IMR-90 (cell line): ENCODE measurements at regions not wholly inside any gene's neighbourhood (a gene's known extent, or its start where the extent isn't known, plus 50 kb on each side); places are given as distances from the start of the nearest gene placed in this dataset.

Experiments
- ATAC-seq: fragments of 200-7000 bp; cut with Tn5 transposase; 2 replicates; pipeline ENCODE4 v1.9.1; 2020; ENCODE audit warnings: low read depth, mild to moderate bottlenecking, moderate library complexity
- BruUV-seq: library from RNA; stranded (reverse); fragments of 400-500 nt; replicated peaks from 2 replicates; lab custom pipeline; 2021; lab: Mats Ljungman, UMichigan
- CTCF ChIA-PET: fragments of 300-600 bp; formaldehyde crosslinking; extraction: SDS; loops from one replicate; lab custom pipeline; 2021; ENCODE audit warnings: antibody characterized with exemption; lab: Yijun Ruan, JAX
- POLR2A ChIA-PET: fragments of 300-600 bp; sonication (Branson Sonifier 250); formaldehyde crosslinking; loops from one replicate; lab custom pipeline; 2022; ENCODE audit warnings: antibody characterized with exemption; ENCODE audit not compliant: unreplicated experiment; lab: Charles Lee
- DNase-seq: peaks from one replicate; pipeline ENCODE4 v3.0.0; 2013
- H2AFZ ChIP-seq: replicated peaks from 2 replicates; pipeline ENCODE3; 2013; ENCODE audit warnings: low read length, mild to moderate bottlenecking; ENCODE audit not compliant: poor library complexity
- H2AK5ac ChIP-seq: 2 replicates; pipeline ENCODE4 v1.6.1; 2013; ENCODE audit warnings: low read depth, low read length, inconsistent platforms
- H2AK9ac ChIP-seq: replicated peaks from 2 replicates; pipeline ENCODE3; 2013; ENCODE audit warnings: mild to moderate bottlenecking, low read depth, low read length, moderate library complexity; ENCODE audit not compliant: poor library complexity
- H2BK120ac ChIP-seq: 2 replicates; pipeline ENCODE4 v1.6.1; 2013; ENCODE audit warnings: low read depth, low read length, inconsistent platforms
- H2BK15ac ChIP-seq: 3 replicates; pipeline ENCODE4 v1.6.1; 2013; ENCODE audit warnings: low read depth, low read length, inconsistent platforms
- H2BK20ac ChIP-seq: 2 replicates; pipeline ENCODE4 v1.6.1; 2013; ENCODE audit warnings: low read depth, mild to moderate bottlenecking, inconsistent platforms, low read length, moderate library complexity
- H2BK5ac ChIP-seq: 2 replicates; pipeline ENCODE4 v1.6.1; 2013; ENCODE audit warnings: mild to moderate bottlenecking, low read depth, low read length, inconsistent platforms; ENCODE audit not compliant: poor library complexity, severe bottlenecking
- H3K14ac ChIP-seq: replicated peaks from 2 replicates; pipeline ENCODE4 v1.6.1; 2013; ENCODE audit warnings: low read depth, low read length, inconsistent platforms
- H3K18ac ChIP-seq: 2 replicates; pipeline ENCODE4 v1.6.1; 2013; ENCODE audit warnings: low read depth, low read length, control low read depth
- H3K23ac ChIP-seq: 2 replicates; pipeline ENCODE4 v1.6.1; 2013; ENCODE audit warnings: low read depth, low read length, inconsistent platforms
- H3K27ac ChIP-seq: 2 replicates; pipeline ENCODE4 v1.5.1; 2013; ENCODE audit warnings: mild to moderate bottlenecking, control low read depth, low read length; ENCODE audit not compliant: insufficient read depth
- H3K27me3 ChIP-seq: 2 replicates; pipeline ENCODE4 v1.6.1; 2013; ENCODE audit warnings: low read length; ENCODE audit not compliant: control insufficient read depth, insufficient read depth
- H3K36me3 ChIP-seq: 2 replicates; pipeline ENCODE4 v1.6.1; 2013; ENCODE audit warnings: low read length, mixed read lengths; ENCODE audit not compliant: control insufficient read depth, insufficient read depth
- H3K4ac ChIP-seq: 2 replicates; pipeline ENCODE4 v1.6.1; 2013; ENCODE audit warnings: low read depth, low read length, inconsistent platforms
- H3K4me1 ChIP-seq: 2 replicates; pipeline ENCODE4 v1.6.1; 2013; ENCODE audit warnings: low read length, mixed read lengths; ENCODE audit not compliant: control insufficient read depth, insufficient read depth
- H3K4me2 ChIP-seq: 2 replicates; pipeline ENCODE4 v1.6.1; 2013; ENCODE audit warnings: low read depth, mild to moderate bottlenecking, control low read depth, low read length, moderate library complexity
- H3K4me3 ChIP-seq: 2 replicates; pipeline ENCODE4 v1.5.1; 2013; ENCODE audit warnings: low read depth, mild to moderate bottlenecking, control low read depth, low read length, moderate library complexity; ENCODE audit not compliant: insufficient read depth
- H3K56ac ChIP-seq: 2 replicates; pipeline ENCODE4 v1.6.1; 2013; ENCODE audit warnings: low read length, inconsistent platforms; ENCODE audit not compliant: insufficient read depth; ENCODE audit errors: extremely low read depth
- H3K79me1 ChIP-seq, 2 experiments: 2 replicates each; pipeline ENCODE4 v1.6.1; 2013; ENCODE audit warnings: low read length in 2 of 2, inconsistent platforms in 1 of 2, low read depth in 1 of 2
- H3K9ac ChIP-seq: 2 replicates; pipeline ENCODE4 v1.6.1; 2013; ENCODE audit warnings: low read depth, low read length, control low read depth
- H3K9me1 ChIP-seq: 2 replicates; pipeline ENCODE4 v1.6.1; 2013; ENCODE audit warnings: low read length, inconsistent platforms; ENCODE audit not compliant: insufficient read depth
- H3K9me3 ChIP-seq: 2 replicates; pipeline ENCODE4 v1.6.1; 2013; ENCODE audit warnings: low read length; ENCODE audit not compliant: control insufficient read depth, insufficient read depth
- H4K20me1 ChIP-seq: 2 replicates; pipeline ENCODE4 v1.6.1; 2013; ENCODE audit warnings: low read length, inconsistent platforms; ENCODE audit not compliant: insufficient read depth
- H4K5ac ChIP-seq: 2 replicates; pipeline ENCODE4 v1.6.1; 2013; ENCODE audit warnings: mild to moderate bottlenecking, low read depth, low read length, control low read depth
- H4K8ac ChIP-seq, 2 experiments: 2 replicates each; pipeline ENCODE4 v1.6.1; 2013; ENCODE audit warnings: low read depth in 2 of 2, low read length in 2 of 2, control low read depth in 1 of 2, inconsistent platforms in 1 of 2
- H4K91ac ChIP-seq: 2 replicates; pipeline ENCODE4 v1.6.1; 2013; ENCODE audit warnings: low read depth, low read length, inconsistent platforms; ENCODE audit not compliant: insufficient read depth
- CEBPB ChIP-seq: IDR thresholded peaks from 2 replicates; pipeline ENCODE4 v1.6.1; 2012; ENCODE audit warnings: low read depth, low read length, improper control_type of control experiment
- MAFK ChIP-seq: IDR thresholded peaks from 2 replicates; pipeline ENCODE4 v1.6.1; 2012; ENCODE audit warnings: low read depth, low read length, improper control_type of control experiment
- RFX5 ChIP-seq: IDR thresholded peaks from 2 replicates; pipeline ENCODE4 v1.8.0; 2012; ENCODE audit warnings: low read depth, mild to moderate bottlenecking, low read length, moderate library complexity
- whole genome bisulfite sequencing, 2 experiments: methylation state at CpG; one replicate each; pipeline versions ENCODE4 v1.1.5 to v1.1.7; 2013; ENCODE audit warnings: missing lambda C conversion rate in 2 of 2; ENCODE audit not compliant: insufficient read length in 1 of 2; ENCODE audit errors: extremely low coverage in 2 of 2; 5-methylcytosine and 5-hydroxymethylcytosine counted together
- dilution Hi-C: fragments of 300-500 bp; cut with HindIII; formaldehyde crosslinking; loops from one replicate; pipeline ENCODE4 v1.14.3; 2018; ENCODE audit warnings: low sequenced_read_pairs; ENCODE audit not compliant: unreplicated experiment
- in situ Hi-C: fragments of 300-500 bp; cut with MboI; formaldehyde crosslinking; loops from 3 replicates; pipeline ENCODE4 v1.14.3; 2019; ENCODE audit warnings: low sequenced_read_pairs, inconsistent platforms, mixed read lengths
- intact Hi-C: fragments of 100-400 bp; cut with micrococcal nuclease; formaldehyde crosslinking; loops from 2 replicates; pipeline ENCODE4 v1.10.0; 2022
- TF ChIP-seq, protein P1 (sequence below): fragments of 150-350 bp; IDR thresholded peaks from 2 replicates; pipeline ENCODE4 v1.6.1; 2017; ENCODE audit warnings: mild to moderate bottlenecking, antibody characterized with exemption, low read length, low read depth

- intact Hi-C loops (no loop called here), in situ Hi-C loops (no loop called here), dilution Hi-C loops (no loop called here)
- POLR2A ChIA-PET = no interaction called here
- no CpG with 5 or more reads among the region's 4 CpGs for WGBS, 2 experiments
- Histone ChIP-seq H3K4me2 (no peak overlapping the region), H3K9me1 (no peaks in the 10 kb centered on the region), H3K9ac (no peak overlapping the region), H3K79me1 (no peaks in the 10 kb centered on the region), H4K91ac (no peak overlapping the region), H2AK5ac (no peak overlapping the region), H4K20me1 (no peaks in the 10 kb centered on the region), H3K27ac (no peak overlapping the region), H3K9me3 (no peaks in the 10 kb centered on the region), H3K36me3 (no peaks in the 10 kb centered on the region), H3K4me1 (no peaks in the 10 kb centered on the region), H3K4me3 (no peak overlapping the region), H3K56ac (no peak overlapping the region), H3K23ac (no peak overlapping the region), H2BK120ac (no peak overlapping the region), H2BK5ac (no peak overlapping the region), H3K4ac (no peak overlapping the region), H4K5ac (no peak overlapping the region), H2AFZ (no peak overlapping the region), H2BK15ac (no peak overlapping the region), H2BK20ac (no peak overlapping the region), H3K27me3 (no peaks in the 10 kb centered on the region), H2AK9ac (no peak overlapping the region), H4K8ac (no peak overlapping the region), H3K18ac (no peak overlapping the region), H3K14ac (no peak overlapping the region)
- TF ChIP-seq CEBPB (no peak), RFX5 (no peak), MAFK (no peak)
- TF ChIP-seq, protein P1, sequence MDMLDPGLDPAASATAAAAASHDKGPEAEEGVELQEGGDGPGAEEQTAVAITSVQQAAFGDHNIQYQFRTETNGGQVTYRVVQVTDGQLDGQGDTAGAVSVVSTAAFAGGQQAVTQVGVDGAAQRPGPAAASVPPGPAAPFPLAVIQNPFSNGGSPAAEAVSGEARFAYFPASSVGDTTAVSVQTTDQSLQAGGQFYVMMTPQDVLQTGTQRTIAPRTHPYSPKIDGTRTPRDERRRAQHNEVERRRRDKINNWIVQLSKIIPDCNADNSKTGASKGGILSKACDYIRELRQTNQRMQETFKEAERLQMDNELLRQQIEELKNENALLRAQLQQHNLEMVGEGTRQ = no peak
- BruUV-seq = no TSS peak
- DNase-seq (no peak), ATAC-seq (no peak)
- CTCF ChIA-PET = no interaction called here
Measured at GRCh38 chr3:923161-923910, 169.5 kb upstream of the CNTN6 start.
